ENCODE measurements at regions not wholly inside any gene's neighbourhood (a gene's known extent, or its start where the extent isn't known, plus 50 kb on each side); places are given as distances from the start of the nearest gene placed in this dataset.
"Not testable (repeated sequence)": the region's sequence is repeated elsewhere in the genome, so short reads cannot be mapped to it uniquely, and the experiment has no call there.

DNA sequence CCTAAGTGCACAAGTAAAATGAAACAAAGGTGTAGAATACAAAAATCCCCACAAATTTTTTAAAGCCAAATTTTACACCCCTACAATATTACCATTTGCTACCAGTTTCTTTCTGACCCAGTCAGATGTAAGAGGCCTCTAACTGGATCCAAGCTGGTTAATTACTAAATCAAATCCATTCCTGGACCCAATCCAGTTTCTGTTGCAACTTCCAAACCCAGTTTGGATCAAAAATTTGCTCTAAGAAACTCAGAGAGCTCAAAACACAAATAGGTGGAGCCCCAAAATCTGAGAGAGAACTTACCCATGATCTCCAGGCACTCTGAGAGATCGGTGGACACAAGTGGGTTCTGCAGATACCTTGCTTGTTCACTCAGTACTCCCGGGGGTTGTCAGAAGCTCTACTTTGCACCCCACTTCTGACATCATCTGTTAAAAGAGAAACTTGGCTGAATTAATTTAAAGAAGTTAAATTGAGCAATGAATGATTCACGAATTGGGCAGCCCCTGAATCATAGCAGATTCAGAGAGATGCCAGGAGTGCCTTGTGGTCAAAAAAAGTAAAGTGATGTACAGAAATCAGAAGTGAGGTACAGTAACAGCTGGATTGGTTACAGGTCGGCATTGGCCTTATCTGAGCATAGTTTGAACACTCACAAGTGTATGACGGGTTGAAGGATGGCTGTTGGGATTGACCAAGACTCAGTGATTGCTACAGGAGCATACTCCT, 448.0 kb downstream of the KCNT2 start:
- no peak for DNase-seq

DNA sequence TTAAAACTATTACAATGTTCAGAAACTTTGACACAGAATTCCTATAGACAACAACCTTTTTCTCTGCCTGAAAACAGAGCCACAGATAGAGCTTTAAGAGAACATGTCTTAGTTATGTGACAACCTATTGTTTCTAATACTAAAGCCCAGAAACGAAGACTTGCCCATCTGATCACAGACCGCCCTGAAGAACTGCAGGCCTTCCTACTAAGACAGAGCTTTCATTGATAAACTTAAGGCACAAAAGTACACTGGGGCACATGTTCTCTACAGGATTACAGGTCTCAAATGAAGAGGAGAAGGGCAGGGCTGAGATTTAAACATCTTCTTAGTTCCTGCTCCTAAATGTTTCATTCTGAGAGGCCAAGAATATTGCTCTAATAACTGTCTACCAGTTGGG, 452.7 kb downstream of the KCNT2 start:
- DNase-seq, result no peak

DNA sequence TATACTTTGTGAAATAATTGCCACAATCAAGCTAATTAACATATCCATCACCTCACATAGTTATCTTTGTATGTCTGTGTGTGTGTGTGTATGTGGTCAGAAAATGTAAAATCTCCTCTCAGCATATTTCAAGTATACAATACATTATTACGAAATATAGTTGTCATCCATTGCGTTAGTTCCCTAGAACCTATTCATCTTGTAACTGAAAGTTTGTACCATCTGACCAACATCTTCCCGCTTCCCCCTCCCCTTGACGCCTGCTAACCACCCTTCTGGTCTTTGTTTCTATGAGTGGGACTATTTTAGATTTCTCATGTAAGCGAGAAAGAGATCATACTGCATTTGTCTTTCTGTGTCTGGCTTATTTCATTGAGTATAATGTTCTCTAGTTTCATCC, 455.3 kb downstream of the KCNT2 start:
- DNase-seq, result no peak

DNA sequence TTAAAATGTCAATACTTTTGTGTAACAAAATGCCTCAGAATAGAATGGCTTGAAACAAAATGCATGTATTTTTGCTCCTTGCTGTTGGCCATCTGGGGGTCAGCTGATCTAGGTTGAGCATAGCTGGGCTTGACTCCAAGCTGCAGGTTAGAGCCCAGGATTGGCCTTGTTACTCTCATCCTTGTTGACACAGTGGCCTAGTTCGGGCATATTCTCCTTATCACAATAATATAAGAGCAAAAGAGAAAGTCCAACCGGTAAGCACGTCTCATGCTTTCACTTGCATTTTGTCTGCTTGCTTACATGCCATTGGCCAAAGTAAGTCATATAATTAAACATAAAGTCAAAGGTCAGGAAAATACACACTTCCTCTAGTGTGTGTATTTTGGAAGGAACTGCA, 456.2 kb downstream of the KCNT2 start:
- no peak for DNase-seq

DNA sequence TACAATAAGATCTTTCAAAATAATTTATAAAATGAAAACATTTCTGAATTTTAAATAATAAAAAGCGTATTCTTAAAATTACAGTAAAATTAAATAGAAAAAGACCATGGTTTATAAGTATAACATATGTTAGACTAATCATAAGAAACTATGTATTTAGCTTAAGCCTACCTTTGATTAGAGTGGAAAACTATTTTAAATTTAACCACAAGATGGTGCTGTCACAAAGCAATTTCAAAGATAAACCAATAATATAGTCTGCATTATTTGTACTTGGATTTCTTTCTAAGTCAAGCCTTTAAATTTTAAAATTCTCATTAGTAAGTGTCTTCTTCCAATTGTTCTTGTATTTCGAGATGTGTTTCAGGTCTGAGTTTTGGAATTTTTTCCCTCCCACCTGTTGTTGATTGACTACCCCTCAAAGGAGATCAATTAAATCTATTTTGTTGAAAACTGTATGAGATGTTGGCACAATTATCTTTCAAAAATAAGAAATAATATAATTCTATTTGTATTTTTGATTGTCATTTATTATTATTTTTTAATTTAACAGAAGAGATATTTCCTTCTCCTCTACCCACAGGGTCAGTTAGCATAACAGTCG, 459.8 kb downstream of the KCNT2 start:
- DNase-seq, result peak; percentile 7 to 26

DNA sequence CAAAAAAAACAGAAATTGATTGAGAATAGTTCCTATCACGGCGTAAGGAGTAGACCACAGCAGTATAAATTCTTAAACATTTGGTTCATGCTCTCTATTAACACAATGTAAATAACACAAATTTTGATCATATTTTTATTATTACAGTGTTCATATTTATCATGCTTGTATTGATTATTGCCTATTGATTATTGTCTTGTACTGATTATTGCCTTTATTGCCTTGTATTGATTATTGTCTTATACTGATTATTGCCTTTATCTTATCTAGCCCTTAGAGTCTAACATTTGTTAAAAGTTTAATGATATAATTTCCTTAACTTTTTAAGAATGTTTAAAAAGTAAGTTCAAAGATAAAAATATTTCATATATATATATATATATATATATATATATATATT, 460.7 kb downstream of the KCNT2 start:
- DNase-seq, result no peak

DNA sequence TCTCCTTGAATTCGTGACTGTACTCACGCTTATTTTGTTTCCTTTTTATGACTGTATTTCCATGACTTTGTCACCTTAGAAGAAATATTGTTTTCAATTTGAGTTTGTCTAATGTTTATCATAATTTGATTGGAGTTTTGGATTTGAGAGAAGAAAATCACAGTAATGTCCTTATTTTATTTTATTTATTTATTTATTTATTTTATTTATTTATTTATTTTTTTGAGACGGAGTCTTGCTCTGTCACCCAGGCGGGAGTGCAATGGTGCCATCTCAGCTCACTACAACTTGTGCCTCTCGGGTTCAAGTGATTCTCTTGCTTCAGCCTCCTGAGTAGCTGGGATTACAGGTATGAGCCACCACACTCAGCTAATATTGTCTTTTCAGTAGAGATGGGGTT, 463.1 kb downstream of the KCNT2 start:
- DNase-seq, result not testable (repeated sequence)

DNA sequence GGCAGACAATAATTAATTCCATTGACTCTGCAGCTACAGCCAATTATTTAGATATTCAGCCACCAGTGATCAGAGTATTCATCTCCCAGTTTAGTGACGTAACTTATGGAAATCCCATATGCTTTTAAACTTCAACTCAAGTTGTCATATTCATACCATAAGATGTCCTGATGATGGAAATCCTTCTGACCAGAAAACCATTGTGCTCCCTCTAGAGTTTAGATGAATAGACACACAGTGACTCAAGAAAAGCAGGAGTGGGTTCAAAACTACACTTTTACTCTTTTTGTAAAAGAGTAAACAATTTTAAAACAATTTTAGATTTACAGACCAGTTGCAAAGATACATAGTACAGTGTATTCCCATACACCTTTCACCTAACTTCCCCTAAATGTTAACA, 463.7 kb downstream of the KCNT2 start:
- no peak for DNase-seq

DNA sequence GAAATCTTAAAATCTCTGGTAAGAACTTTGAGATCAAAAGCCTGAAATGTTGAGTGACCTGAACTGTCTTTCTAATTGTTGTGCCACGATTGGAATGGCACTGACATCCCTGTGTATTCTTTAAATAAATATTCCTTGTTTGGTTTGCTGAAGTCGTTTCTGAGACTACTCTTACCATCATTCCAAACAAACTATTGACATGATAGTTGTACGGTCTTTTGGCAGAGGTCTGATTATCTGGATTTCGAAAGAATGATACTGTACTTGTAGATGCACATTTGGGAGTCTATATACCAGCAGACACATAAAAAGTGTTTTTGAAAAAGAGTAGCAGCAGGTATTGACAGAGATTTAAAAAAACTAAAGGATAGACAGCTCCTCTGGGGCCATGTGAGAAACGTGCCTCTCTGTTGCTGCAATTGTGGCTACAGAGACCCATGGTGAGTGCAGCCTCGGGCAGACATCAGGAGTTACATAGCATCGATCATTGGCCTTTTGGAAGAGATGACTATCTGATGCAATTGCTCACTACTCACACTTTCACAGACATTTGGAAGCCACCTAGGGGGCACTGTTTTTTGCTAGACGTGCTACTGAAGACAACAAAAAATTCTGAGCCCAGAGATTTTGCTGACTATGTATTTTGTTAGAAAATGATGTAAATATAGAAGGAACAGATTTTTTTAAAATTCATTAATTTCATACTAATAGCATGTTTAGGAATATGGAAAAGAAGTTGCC, 464.5 kb downstream of the KCNT2 start:
- no peak for DNase-seq

DNA sequence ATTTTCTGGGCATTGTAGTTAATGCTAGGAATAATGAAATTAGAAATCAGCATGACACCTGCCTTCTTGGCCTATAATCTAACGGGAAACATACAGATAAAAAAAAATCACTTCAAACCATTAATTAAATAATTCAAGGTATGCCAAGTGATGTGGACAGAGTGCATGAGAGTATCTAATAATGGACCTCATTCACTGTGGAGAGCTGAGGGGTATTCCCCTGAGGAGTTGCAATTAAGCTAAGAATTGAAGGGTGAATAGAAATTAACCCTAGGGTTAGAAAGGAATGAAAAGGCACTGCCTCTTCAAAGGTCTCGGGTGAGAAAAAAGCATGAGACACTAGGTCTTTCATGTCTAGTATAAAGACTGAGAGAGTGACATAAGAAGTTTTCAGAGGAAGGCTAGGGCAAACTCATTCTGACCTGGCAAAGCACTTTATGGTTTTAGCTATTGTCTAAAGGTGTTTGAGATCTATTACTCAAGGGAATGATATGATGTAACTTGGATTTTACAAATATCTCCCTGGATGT, 466.1 kb downstream of the KCNT2 start:
- DNase-seq, result no peak

DNA sequence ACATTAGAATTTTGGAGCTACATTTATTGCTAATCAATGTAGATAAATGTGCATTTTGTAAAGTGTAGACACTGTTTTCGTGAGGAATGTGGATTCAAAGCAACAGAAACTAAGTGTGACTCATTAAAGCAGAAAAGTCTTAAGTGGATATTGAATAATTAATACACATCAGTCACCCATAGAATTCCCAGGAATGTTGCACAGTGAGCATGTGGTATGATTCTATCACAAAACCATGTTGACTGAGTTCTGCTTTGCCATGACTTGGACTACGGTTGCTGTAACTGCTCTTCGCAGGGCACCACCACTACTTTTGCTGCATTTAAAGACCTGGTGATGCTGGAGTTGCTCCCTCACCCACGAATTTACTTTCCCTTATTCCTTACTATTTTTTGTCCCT, 471.8 kb downstream of the KCNT2 start:
- no peak for DNase-seq

DNA sequence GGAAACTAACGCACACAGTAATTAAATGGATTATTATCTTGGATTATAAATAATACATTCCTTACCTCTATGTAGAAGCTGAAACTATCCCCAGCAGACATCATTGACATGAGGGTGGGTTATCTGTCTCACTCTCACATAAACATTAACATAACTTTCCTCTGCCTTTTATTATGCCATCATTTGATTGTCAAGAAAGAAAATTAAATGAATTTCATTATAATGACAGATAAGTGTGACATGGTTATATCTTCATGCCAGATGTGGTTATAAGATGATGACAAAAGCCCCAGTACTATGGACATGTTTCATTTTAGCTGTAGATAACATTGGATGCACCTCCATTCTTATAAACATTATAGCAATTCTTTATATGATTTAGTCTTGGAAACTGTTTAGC, 476.5 kb downstream of the KCNT2 start:
- DNase-seq, result no peak

DNA sequence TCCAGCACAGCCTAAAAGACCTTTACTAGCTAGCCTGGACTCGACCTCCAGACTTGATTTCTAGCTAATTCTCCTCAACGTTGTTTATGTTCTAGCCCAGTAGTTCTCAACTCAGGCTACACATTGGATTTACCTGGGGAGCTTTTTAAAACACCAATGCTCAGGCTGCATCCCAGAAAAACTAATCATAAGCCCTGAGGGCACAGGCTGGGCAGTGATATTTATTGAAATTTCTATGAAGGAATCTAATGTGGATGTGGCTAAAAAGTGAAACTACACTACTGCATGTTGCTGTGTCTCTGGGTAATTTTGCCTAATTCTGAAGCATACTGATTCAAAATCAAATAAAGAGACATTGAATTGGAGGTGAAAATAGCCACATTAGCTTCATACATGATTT, 479.4 kb downstream of the KCNT2 start:
- DNase-seq, result no peak

DNA sequence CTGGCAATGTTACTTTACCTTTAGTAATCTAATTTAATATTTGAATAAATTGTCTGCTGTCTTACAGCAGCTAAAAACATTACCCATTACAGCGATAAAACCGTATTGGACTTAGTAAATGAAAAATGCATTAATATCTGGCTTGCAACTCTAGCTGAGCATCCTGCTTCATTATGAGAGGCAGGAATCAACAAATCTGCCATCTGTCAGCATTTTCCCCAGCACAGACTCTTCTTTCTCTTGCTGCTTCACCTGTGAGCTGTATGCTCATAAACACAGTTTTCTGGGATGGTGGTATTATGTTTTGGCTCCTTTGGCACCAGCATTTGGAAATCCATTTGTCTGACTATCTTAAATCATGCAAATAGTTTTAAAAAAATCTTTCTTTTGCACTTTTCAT, 487.1 kb downstream of the KCNT2 start:
- DNase-seq, result no peak

DNA sequence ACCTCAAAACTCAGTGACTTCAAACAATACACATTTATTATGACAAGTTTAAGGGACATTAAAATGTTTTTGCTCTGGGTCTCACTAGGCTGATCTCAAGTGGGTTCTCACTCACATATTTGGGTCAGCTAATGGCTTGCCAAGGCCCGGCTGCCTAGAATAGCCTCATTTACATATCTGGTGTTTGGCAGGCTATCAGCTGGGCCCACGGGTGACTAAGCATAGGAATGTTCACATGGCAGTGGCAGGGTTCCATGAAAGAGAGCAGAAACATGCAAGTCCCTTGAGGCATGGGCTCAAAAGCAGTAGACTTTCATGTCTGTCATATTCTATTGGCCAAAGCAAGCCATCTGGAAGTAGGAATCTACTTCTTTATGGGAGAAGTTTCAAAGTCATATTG, 492.6 kb downstream of the KCNT2 start:
- DNase-seq, result no peak

DNA sequence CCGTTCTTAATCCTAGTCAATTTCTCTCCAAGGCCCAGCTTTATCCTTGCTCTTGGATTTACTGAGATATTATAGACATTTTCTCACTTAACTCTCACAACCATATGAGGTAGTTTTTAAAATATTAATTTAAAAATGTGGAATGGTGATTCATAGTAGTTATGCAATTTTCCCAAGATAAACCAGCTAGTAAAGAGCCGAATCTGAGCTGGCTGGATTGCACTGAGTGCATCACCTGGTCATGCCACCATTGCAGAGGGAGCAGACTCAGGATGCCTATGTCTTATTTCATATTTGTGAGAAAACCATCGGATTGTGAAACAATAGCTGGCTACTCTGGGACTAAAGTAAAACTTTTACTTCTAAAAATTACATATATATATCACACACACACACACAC, 494.0 kb downstream of the KCNT2 start:
- no peak for DNase-seq

DNA sequence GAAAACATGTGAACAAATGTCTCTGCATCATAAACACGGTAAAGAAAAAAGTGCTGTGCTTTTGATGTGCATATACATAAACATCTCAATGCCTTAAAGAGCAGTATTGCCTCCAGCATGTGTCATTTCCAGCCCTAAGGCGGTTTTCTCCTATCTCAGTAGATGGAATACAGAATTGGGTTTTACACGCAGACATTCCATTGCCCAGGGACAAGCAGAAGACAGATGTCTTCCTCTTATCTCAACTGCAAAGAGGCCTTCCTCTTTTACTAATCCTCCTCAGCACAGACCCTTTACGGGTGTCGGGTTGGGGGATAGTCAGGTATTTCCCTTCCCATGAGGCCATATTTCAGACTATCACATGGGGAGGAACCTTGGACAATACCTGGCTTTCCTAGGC, 499.2 kb downstream of the KCNT2 start:
- DNase-seq, result not testable (repeated sequence)

DNA sequence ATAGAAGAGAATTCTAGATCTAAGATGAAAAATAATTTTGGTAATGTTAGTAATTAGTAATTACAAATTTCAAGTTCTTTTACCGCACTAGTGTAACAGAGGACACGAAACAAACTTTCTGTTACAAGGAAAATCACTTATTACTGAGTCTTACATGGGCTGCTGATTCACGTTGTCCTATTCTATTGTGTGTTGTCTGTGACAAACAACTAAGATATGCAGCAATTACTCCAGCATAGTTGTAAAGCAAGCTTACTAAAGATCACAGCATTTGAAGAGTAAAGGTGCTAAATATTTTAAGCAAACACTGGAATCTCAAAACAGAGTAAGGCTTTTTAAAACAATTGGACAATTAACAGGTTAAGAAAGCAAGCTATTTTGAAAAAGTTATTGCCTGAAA, 502.3 kb downstream of the KCNT2 start:
- DNase-seq, result no peak

DNA sequence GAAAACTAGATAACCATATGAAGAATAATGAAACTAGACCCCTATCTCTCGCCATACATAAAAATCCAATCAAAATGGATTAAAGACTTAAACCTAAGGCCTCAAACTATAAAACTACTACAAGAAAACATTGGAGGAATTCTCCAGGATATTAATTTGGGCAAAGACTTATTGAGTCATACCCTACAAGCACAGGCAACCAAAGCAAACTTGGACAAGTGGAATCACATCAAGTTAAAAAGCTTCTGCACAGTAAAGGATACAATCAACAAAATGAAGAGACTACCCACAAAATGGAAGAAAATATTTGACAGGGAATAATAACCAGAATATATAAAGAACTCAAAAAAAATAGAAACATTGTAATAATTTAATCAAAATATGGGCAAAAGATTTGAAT, 505.4 kb downstream of the KCNT2 start:
- DNase-seq, result no peak

DNA sequence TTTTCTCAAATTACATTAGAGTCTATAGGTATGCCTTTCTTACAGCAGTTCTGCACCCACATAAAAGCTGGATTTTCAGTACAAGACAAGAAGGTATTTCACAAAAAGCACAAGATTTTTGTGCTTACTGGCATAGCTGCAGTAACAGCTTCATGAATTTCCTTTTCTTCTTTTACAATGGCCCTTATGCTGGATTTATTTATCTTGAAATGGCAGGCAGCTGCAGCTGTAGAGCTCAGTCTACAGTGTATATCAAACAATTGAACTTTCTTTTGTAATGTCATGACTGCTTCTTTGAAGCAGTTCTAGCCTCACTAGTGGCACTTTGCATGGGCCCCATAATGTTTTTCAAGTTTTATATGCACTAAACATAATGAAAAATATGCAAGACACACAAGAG, 510.2 kb downstream of the KCNT2 start:
- DNase-seq, result no peak

DNA sequence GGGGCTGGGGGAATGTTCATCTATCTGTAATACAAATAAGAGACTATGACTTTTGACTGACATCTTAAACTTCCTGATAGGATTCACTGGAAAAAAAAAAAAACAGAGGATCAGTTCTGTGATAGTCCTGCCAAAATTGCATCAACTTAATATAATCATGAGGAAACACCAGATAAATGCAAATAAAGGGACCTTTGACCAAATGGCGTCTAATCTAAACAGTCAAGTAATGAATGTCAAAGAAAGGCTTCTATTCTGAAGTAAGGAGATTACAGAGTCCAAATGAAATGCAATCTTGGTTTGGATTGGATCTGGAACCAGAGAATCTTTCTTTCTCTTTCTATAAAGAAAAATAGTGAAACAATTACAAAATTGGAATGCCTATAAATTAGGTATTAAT, 513.4 kb downstream of the KCNT2 start:
- peak in 1 of 2 donors; percentile 34 for DNase-seq

DNA sequence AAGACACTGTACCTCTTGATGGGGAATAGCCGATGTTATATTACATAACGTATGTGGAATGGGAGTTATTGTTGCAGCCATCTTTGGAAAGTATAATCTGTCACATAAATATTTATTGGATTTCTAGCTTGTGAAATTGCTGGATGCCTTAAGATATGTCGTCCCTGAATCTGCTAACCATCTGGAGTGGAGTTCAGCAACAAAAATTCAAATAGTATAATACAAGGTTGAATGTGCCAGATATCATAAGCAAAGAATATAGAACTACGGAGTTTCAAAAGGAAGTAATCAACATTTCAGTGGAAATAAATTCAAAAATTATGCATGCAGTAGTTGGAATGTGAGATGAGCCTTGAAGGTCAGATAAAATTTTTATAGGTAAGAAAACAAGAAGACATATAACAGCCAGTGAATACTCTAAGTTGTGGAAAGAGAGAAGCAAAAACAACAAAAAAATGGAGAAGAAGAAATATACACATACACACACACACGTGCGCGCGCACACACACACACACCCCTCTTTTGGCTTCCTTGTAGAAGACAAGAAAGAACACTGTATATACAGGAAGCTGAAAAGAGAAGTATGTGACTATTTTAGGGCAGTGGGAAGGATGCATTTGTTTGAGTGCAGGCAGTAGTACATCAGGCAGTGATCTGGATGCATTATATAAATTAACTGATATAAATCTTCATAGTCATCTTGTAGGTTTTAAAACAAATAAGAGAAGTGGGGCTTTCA, 516.7 kb downstream of the KCNT2 start:
- DNase-seq, result no peak
